Activated naive CD4-positive, alpha-beta T cell (primary cell): ENCODE measurements at regions not wholly inside any gene's neighbourhood (a gene's known extent, or its start where the extent isn't known, plus 50 kb on each side); places are given as distances from the start of the nearest gene placed in this dataset.
"Not testable (repeated sequence)": the region's sequence is repeated elsewhere in the genome, so short reads cannot be mapped to it uniquely, and the experiment has no call there.

ENCODE experiments used
- DNase-seq, 4 experiments: peaks; one replicate each; lab custom pipeline; 2025; lab: John Stamatoyannopoulos, UW

- no peak for DNase-seq
These were observed 256.9 kb upstream of the DUSP10 start for GRCh38 chr1:221998781-221999180.

- no peak for DNase-seq
These were observed 256.3 kb upstream of the DUSP10 start for GRCh38 chr1:221998186-221998612.

- DNase-seq = not testable (repeated sequence)
These were observed 255.1 kb upstream of the DUSP10 start for GRCh38 chr1:221997012-221997411.

GRCh38 chr1:221994939-221995338 lies 253.1 kb upstream of the DUSP10 start:
- no peak for DNase-seq

- DNase-seq = no peak
These were observed 252.4 kb upstream of the DUSP10 start for GRCh38 chr1:221994274-221994698.

GRCh38 chr1:221993444-221993948 lies 251.6 kb upstream of the DUSP10 start:
- no peak for DNase-seq

GRCh38 chr1:221992427-221992826 lies 250.5 kb upstream of the DUSP10 start:
- DNase-seq = no peak

- DNase-seq = no peak
These were observed 249.3 kb upstream of the DUSP10 start for GRCh38 chr1:221991221-221991620.

GRCh38 chr1:221989741-221990140 lies 247.9 kb upstream of the DUSP10 start:
- no peak for DNase-seq

- DNase-seq = no peak
These were observed 246.9 kb upstream of the DUSP10 start for GRCh38 chr1:221988829-221989228.

- DNase-seq = no peak
These were observed 246.1 kb upstream of the DUSP10 start for GRCh38 chr1:221987860-221988520.

- no peak for DNase-seq
These were observed 241.6 kb upstream of the DUSP10 start for GRCh38 chr1:221983444-221983843.

- DNase-seq = no peak
These were observed 239.6 kb upstream of the DUSP10 start for GRCh38 chr1:221981461-221981860.

GRCh38 chr1:221979444-221980032 lies 237.6 kb upstream of the DUSP10 start:
- DNase-seq = no peak

GRCh38 chr1:221978631-221979334 lies 236.9 kb upstream of the DUSP10 start:
- not testable (repeated sequence) for DNase-seq

GRCh38 chr1:221973787-221974186 lies 231.9 kb upstream of the DUSP10 start:
- DNase-seq = not testable (repeated sequence)

- no peak for DNase-seq
These were observed 230.7 kb upstream of the DUSP10 start for GRCh38 chr1:221972276-221973235.

GRCh38 chr1:221971035-221971434 lies 229.1 kb upstream of the DUSP10 start:
- not testable (repeated sequence) for DNase-seq

- not testable (repeated sequence) for DNase-seq
These were observed 227.5 kb upstream of the DUSP10 start for GRCh38 chr1:221969298-221969858.

GRCh38 chr1:221967538-221967937 lies 225.6 kb upstream of the DUSP10 start:
- not testable (repeated sequence) for DNase-seq

- not testable (repeated sequence) for DNase-seq
These were observed 225.0 kb upstream of the DUSP10 start for GRCh38 chr1:221966888-221967287.
